ENCODE measurements at regions not wholly inside any gene's neighbourhood (a gene's known extent, or its start where the extent isn't known, plus 50 kb on each side); places are given as distances from the start of the nearest gene placed in this dataset.

DNA sequence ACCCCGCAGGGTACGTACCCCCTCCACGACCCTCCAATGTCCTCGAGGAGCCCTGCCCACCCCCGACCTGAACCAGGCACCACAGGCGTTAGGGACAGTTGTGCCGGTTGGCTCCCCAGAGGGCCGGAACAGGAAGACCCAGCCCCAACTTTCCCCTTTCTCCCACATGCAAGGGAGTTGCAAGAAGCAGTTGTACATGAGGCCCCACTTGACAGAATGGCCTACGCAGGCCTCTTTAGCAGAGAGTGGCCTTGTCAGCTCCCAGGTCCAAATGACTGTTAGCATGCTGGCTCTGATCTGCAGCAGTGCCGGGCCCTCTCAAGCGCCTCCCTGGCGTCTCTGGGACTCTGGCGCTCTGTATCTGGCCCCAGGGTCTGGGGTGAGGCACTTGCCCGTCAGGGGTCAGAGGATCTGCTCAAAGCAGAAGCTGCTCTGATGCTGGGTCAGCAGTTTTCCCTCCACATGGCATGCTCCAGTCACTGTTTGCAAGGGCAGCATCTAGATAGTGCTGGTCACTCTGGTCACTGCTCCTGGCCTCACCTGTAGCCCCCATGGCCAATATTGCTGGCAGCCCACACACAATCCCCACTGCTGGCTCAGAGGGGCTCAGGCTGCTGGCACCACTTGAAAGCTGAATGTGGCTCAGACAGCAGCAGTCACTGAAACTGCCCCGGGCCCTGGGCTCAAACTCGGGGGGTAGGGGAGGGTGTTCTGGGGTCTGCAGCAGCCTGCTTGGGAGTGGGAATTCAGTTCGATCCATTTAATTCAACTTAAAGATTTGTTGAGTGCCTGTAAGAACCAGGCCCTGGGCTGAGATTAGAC, 254.5 kb downstream of the FAM43A start:
- H3K4me3 ChIP-seq (ENCODE audit: low read depth, low read length): no peak overlapping the region
- DNase-seq (ENCODE audit: low read depth): no peak
- TF ChIP-seq, protein P1, sequence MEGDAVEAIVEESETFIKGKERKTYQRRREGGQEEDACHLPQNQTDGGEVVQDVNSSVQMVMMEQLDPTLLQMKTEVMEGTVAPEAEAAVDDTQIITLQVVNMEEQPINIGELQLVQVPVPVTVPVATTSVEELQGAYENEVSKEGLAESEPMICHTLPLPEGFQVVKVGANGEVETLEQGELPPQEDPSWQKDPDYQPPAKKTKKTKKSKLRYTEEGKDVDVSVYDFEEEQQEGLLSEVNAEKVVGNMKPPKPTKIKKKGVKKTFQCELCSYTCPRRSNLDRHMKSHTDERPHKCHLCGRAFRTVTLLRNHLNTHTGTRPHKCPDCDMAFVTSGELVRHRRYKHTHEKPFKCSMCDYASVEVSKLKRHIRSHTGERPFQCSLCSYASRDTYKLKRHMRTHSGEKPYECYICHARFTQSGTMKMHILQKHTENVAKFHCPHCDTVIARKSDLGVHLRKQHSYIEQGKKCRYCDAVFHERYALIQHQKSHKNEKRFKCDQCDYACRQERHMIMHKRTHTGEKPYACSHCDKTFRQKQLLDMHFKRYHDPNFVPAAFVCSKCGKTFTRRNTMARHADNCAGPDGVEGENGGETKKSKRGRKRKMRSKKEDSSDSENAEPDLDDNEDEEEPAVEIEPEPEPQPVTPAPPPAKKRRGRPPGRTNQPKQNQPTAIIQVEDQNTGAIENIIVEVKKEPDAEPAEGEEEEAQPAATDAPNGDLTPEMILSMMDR (IDR thresholded peaks at IDR 0.05; ENCODE audit: low read depth, low read length, missing control alignments): no peak

DNA sequence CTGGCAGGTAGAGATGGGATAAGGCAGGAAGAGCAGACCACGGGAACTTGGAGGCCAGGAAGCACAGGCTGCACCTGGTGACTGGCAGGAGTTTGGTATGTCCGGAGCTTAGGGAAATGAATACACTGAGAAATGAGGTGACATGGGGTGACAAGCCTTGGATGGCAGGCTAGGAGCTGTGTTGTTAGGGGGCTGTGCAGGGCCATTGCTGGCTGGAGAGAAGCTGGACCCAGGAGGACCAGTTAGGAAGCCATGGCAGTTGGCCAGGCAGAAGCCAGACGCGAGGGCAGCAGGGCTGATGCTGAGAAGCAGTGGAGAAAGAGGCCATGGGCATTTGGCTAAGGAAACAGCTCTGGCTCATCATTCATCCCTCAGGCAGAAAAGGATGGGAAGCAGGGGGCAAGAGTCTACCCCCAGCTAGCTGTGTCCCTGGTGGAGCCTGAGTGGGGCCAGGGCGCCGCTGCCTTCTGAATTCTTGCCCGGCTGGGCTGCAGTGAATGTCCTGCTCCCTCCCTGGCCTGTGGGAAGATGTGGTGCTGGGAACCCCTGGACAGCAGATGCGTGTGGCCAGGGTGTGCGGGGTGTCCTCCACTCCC, 255.8 kb downstream of the FAM43A start:
- H3K4me3 ChIP-seq (ENCODE audit: low read depth, low read length): no peak overlapping the region
- no peak for DNase-seq (ENCODE audit: low read depth)
- TF ChIP-seq, protein P1 (IDR thresholded peaks at IDR 0.05; ENCODE audit: low read depth, low read length, missing control alignments): no peak

DNA sequence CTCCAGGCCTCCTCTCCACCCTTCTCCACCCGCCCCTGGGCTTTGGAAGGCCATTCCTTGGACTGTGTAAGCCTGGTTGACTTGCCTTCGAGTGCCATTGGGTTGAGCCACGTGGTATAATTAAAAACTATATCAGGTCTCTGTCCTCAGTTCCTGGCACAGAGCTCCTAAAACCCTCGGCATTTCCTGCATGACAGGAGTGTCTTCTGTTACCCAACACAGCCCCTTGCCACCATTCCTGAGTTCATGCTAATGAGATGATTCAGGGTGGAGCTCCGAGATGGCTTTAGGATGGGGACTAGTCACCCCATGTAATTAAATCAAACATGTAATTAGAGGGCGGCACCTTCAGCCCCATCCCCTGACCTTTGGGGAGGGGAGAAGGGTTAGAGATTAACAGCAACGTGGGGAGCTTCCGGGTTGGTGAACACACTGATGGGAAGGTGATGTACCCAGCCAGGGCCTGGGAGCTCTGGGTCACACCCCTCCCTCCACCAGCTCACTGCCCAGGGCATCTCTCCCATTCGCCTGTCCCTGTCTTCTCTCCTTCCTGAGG, 256.4 kb downstream of the FAM43A start:
- TF ChIP-seq, protein P1 (IDR thresholded peaks at IDR 0.05; ENCODE audit: low read depth, low read length, missing control alignments): no peak
- DNase-seq (ENCODE audit: low read depth): no peak
- H3K4me3 ChIP-seq (ENCODE audit: low read depth, low read length): no peak overlapping the region

DNA sequence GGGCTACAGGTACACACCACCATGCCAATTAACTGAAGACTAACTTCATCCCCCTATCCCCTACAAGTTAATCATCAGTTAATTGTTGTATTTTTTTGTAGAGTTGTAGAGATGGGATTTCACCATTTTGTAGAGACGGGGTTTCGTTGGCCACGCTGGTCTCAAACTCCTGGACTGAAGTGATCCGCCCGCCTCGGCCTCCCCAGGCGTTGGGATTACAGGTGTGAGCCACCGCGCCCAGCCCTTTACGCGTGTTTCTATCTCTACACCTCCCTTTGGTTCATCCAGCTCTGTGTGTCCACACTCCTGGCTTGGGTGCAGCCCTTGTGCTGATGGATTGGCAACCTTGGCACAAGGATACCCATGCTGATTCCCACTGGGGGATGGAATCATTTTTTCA, 258.8 kb downstream of the FAM43A start:
- H3K4me3 ChIP-seq (ENCODE audit: low read depth, low read length): no peak overlapping the region
- DNase-seq (ENCODE audit: low read depth): no peak
- TF ChIP-seq, protein P1 (IDR thresholded peaks at IDR 0.05; ENCODE audit: low read depth, low read length, missing control alignments): no peak

DNA sequence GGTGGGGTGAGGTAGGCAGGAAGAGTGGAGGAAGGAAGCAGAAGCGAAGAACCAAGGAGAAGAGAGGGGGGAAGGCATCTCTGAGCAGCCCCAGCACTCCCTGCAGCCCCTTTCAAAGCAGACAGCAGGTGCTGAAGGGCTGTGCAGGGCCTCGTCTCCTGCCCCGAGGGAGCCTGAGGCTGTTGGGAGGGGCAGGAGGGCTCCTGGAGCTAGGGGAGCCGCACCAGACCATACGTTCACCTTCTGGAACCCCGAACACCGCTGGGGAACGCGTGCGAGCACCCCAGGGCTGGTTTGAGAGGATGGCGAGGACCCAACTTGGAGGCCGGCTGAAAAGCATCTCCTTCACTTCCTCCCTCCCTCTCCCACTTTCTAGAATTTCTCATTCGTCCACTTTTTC, 259.8 kb downstream of the FAM43A start:
- DNase-seq (ENCODE audit: low read depth): no peak
- no peak overlapping the region for H3K4me3 ChIP-seq (ENCODE audit: low read depth, low read length)
- TF ChIP-seq, protein P1 (IDR thresholded peaks at IDR 0.05; ENCODE audit: low read depth, low read length, missing control alignments): no peak

DNA sequence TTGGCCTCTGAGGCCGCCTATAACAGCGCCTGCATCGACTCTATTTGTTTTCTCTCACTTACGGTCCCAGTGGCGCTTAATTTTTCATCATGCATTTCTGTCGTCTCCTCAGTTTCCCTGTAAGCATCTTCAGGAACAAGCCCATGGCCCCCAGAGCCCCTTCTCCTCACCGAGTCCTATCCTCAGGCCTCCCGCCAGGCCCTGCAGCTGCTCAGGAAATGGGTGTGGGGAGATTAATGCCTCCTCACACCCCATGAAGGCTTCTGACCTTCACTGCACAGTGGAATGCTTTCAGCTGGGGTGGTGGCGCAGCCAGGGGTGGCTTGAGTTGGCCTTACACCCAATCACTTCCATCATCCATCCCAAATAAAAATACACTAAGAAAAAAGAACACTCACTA, 260.4 kb downstream of the FAM43A start:
- no peak overlapping the region for H3K4me3 ChIP-seq (ENCODE audit: low read depth, low read length)
- no peak for DNase-seq (ENCODE audit: low read depth)
- TF ChIP-seq, protein P1 (IDR thresholded peaks at IDR 0.05; ENCODE audit: low read depth, low read length, missing control alignments): no peak

All from GM12864 (cell line).